ENCODE measurements at regions not wholly inside any gene's neighbourhood (a gene's known extent, or its start where the extent isn't known, plus 50 kb on each side); places are given as distances from the start of the nearest gene placed in this dataset.

- H3K27me3 ChIP-seq (ENCODE audit: control insufficient read depth in 1 of 2, insufficient read depth in 2 of 2, low read length in 2 of 2), result no peaks in the 10 kb centered on the region
- no peak overlapping the region for H3K4me3 ChIP-seq (ENCODE audit: low read depth in 1 of 2, low read length in 2 of 2)
- no peaks in the 10 kb centered on the region for H3K4me1 ChIP-seq (ENCODE audit: insufficient read depth, low read length)
- H3K36me3 ChIP-seq (ENCODE audit: insufficient read depth, low read length), result no peaks in the 10 kb centered on the region
- no peaks in the 10 kb centered on the region for H3K9me3 ChIP-seq (ENCODE audit: low read length)
- H3K27ac ChIP-seq (ENCODE audit: low read depth, low read length), result no peak overlapping the region
- no peak overlapping the region for H3K9ac ChIP-seq (ENCODE audit: low read length)
These were observed 111.3 kb upstream of the KCNN2 start for GRCh38 chr5:114250536-114250935.

- H3K4me1 ChIP-seq (ENCODE audit: insufficient read depth, low read length), result no peaks in the 10 kb centered on the region
These were observed 109.6 kb upstream of the KCNN2 start for GRCh38 chr5:114252226-114252625.

GRCh38 chr5:114255260-114255659, 106.6 kb upstream of the KCNN2 start:
- H3K27me3 ChIP-seq (ENCODE audit: control insufficient read depth in 1 of 2, insufficient read depth in 2 of 2, low read length in 2 of 2), result no peaks in the 10 kb centered on the region
- H3K36me3 ChIP-seq (ENCODE audit: insufficient read depth, low read length), result no peaks in the 10 kb centered on the region
- H3K9me3 ChIP-seq (ENCODE audit: low read length), result no peaks in the 10 kb centered on the region
- H3K27ac ChIP-seq (ENCODE audit: low read depth, low read length), result no peak overlapping the region
- H3K4me3 ChIP-seq (ENCODE audit: low read depth in 1 of 2, low read length in 2 of 2), result no peak overlapping the region
- no peaks in the 10 kb centered on the region for H3K4me1 ChIP-seq (ENCODE audit: insufficient read depth, low read length)
- no peak overlapping the region for H3K9ac ChIP-seq (ENCODE audit: low read length)

More at GRCh38 chr5:114252226-114252625, 109.6 kb upstream of the KCNN2 start:
- Histone ChIP-seq H3K27ac (ENCODE audit: low read depth, low read length) (no peak overlapping the region), H3K4me3 (ENCODE audit: low read depth in 1 of 2, low read length in 2 of 2) (no peak overlapping the region), H3K36me3 (ENCODE audit: insufficient read depth, low read length) (no peaks in the 10 kb centered on the region), H3K9ac (ENCODE audit: low read length) (no peak overlapping the region), H3K27me3 (ENCODE audit: control insufficient read depth in 1 of 2, insufficient read depth in 2 of 2, low read length in 2 of 2) (no peaks in the 10 kb centered on the region), H3K9me3 (ENCODE audit: low read length) (no peaks in the 10 kb centered on the region)

GRCh38 chr5:114261989-114262388, 99.9 kb upstream of the KCNN2 start:
- H3K9me3 ChIP-seq (ENCODE audit: low read length), result no peaks in the 10 kb centered on the region
- H3K4me1 ChIP-seq (ENCODE audit: insufficient read depth, low read length), result no peaks in the 10 kb centered on the region
- no peak overlapping the region for H3K27ac ChIP-seq (ENCODE audit: low read depth, low read length)
- H3K36me3 ChIP-seq (ENCODE audit: insufficient read depth, low read length), result no peaks in the 10 kb centered on the region
- H3K4me3 ChIP-seq (ENCODE audit: low read depth in 1 of 2, low read length in 2 of 2), result no peak overlapping the region
- no peaks in the 10 kb centered on the region for H3K27me3 ChIP-seq (ENCODE audit: control insufficient read depth in 1 of 2, insufficient read depth in 2 of 2, low read length in 2 of 2)
- no peak overlapping the region for H3K9ac ChIP-seq (ENCODE audit: low read length)

GRCh38 chr5:114265432-114266060, 96.3 kb upstream of the KCNN2 start:
- Histone ChIP-seq H3K36me3 (ENCODE audit: insufficient read depth, low read length) (no peaks in the 10 kb centered on the region), H3K9ac (ENCODE audit: low read length) (no peak overlapping the region), H3K27me3 (ENCODE audit: control insufficient read depth in 1 of 2, insufficient read depth in 2 of 2, low read length in 2 of 2) (no peaks in the 10 kb centered on the region), H3K4me1 (ENCODE audit: insufficient read depth, low read length) (no peaks in the 10 kb centered on the region), H3K9me3 (ENCODE audit: low read length) (no peaks in the 10 kb centered on the region), H3K4me3 (ENCODE audit: low read depth in 1 of 2, low read length in 2 of 2) (no peak overlapping the region), H3K27ac (ENCODE audit: low read depth, low read length) (no peak overlapping the region)

- no peaks in the 10 kb centered on the region for H3K27me3 ChIP-seq (ENCODE audit: control insufficient read depth in 1 of 2, insufficient read depth in 2 of 2, low read length in 2 of 2)
- no peak overlapping the region for H3K9ac ChIP-seq (ENCODE audit: low read length)
- no peaks in the 10 kb centered on the region for H3K36me3 ChIP-seq (ENCODE audit: insufficient read depth, low read length)
- no peaks in the 10 kb centered on the region for H3K4me1 ChIP-seq (ENCODE audit: insufficient read depth, low read length)
- H3K9me3 ChIP-seq (ENCODE audit: low read length), result no peaks in the 10 kb centered on the region
- no peak overlapping the region for H3K27ac ChIP-seq (ENCODE audit: low read depth, low read length)
- H3K4me3 ChIP-seq (ENCODE audit: low read depth in 1 of 2, low read length in 2 of 2), result no peak overlapping the region
These were observed 95.5 kb upstream of the KCNN2 start for GRCh38 chr5:114266374-114266773.

GRCh38 chr5:114296191-114296590, 65.7 kb upstream of the KCNN2 start:
- Histone ChIP-seq H3K9ac (ENCODE audit: low read length) (no peak overlapping the region), H3K27ac (ENCODE audit: low read depth, low read length) (no peak overlapping the region), H3K4me3 (ENCODE audit: low read depth in 1 of 2, low read length in 2 of 2) (no peak overlapping the region), H3K36me3 (ENCODE audit: insufficient read depth, low read length) (no peaks in the 10 kb centered on the region), H3K27me3 (ENCODE audit: control insufficient read depth in 1 of 2, insufficient read depth in 2 of 2, low read length in 2 of 2) (no peaks in the 10 kb centered on the region), H3K9me3 (ENCODE audit: low read length) (no peaks in the 10 kb centered on the region), H3K4me1 (ENCODE audit: insufficient read depth, low read length) (no peaks in the 10 kb centered on the region)

GRCh38 chr5:114297915-114298314, 64.0 kb upstream of the KCNN2 start:
- H3K36me3 ChIP-seq (ENCODE audit: insufficient read depth, low read length), result no peaks in the 10 kb centered on the region
- no peak overlapping the region for H3K4me3 ChIP-seq (ENCODE audit: low read depth in 1 of 2, low read length in 2 of 2)
- no peak overlapping the region for H3K9ac ChIP-seq (ENCODE audit: low read length)
- H3K27ac ChIP-seq (ENCODE audit: low read depth, low read length), result no peak overlapping the region
- H3K9me3 ChIP-seq (ENCODE audit: low read length), result no peaks in the 10 kb centered on the region
- H3K4me1 ChIP-seq (ENCODE audit: insufficient read depth, low read length), result no peaks in the 10 kb centered on the region
- no peaks in the 10 kb centered on the region for H3K27me3 ChIP-seq (ENCODE audit: control insufficient read depth in 1 of 2, insufficient read depth in 2 of 2, low read length in 2 of 2)

- Histone ChIP-seq H3K36me3 (ENCODE audit: insufficient read depth, low read length) (no peaks in the 10 kb centered on the region), H3K27me3 (ENCODE audit: control insufficient read depth in 1 of 2, insufficient read depth in 2 of 2, low read length in 2 of 2) (no peaks in the 10 kb centered on the region), H3K27ac (ENCODE audit: low read depth, low read length) (no peak overlapping the region), H3K9ac (ENCODE audit: low read length) (no peak overlapping the region), H3K4me1 (ENCODE audit: insufficient read depth, low read length) (no peaks in the 10 kb centered on the region), H3K9me3 (ENCODE audit: low read length) (no peaks in the 10 kb centered on the region), H3K4me3 (ENCODE audit: low read depth in 1 of 2, low read length in 2 of 2) (no peak overlapping the region)
These were observed 56.3 kb upstream of the KCNN2 start for GRCh38 chr5:114305402-114306207.

GRCh38 chr5:114308017-114308416, 53.9 kb upstream of the KCNN2 start:
- no peak overlapping the region for H3K4me3 ChIP-seq (ENCODE audit: low read depth in 1 of 2, low read length in 2 of 2)
- no peaks in the 10 kb centered on the region for H3K36me3 ChIP-seq (ENCODE audit: insufficient read depth, low read length)
- H3K27me3 ChIP-seq (ENCODE audit: control insufficient read depth in 1 of 2, insufficient read depth in 2 of 2, low read length in 2 of 2), result no peaks in the 10 kb centered on the region
- H3K27ac ChIP-seq (ENCODE audit: low read depth, low read length), result no peak overlapping the region
- H3K9me3 ChIP-seq (ENCODE audit: low read length), result no peaks in the 10 kb centered on the region
- H3K9ac ChIP-seq (ENCODE audit: low read length), result no peak overlapping the region
- H3K4me1 ChIP-seq (ENCODE audit: insufficient read depth, low read length), result no peaks in the 10 kb centered on the region

- Histone ChIP-seq H3K9me3 (ENCODE audit: low read length) (no peaks in the 10 kb centered on the region), H3K27me3 (ENCODE audit: control insufficient read depth in 1 of 2, insufficient read depth in 2 of 2, low read length in 2 of 2) (no peaks in the 10 kb centered on the region), H3K4me3 (ENCODE audit: low read depth in 1 of 2, low read length in 2 of 2) (no peak overlapping the region), H3K9ac (ENCODE audit: low read length) (no peak overlapping the region), H3K4me1 (ENCODE audit: insufficient read depth, low read length) (no peaks in the 10 kb centered on the region), H3K27ac (ENCODE audit: low read depth, low read length) (no peak overlapping the region), H3K36me3 (ENCODE audit: insufficient read depth, low read length) (no peaks in the 10 kb centered on the region)
These were observed 53.4 kb upstream of the KCNN2 start for GRCh38 chr5:114308508-114308907.

GRCh38 chr5:114310666-114311065, 51.2 kb upstream of the KCNN2 start:
- H3K9me3 ChIP-seq (ENCODE audit: low read length), result no peaks in the 10 kb centered on the region
- H3K4me3 ChIP-seq (ENCODE audit: low read depth in 1 of 2, low read length in 2 of 2), result no peak overlapping the region
- no peaks in the 10 kb centered on the region for H3K27me3 ChIP-seq (ENCODE audit: control insufficient read depth in 1 of 2, insufficient read depth in 2 of 2, low read length in 2 of 2)
- H3K4me1 ChIP-seq (ENCODE audit: insufficient read depth, low read length), result no peaks in the 10 kb centered on the region
- no peaks in the 10 kb centered on the region for H3K36me3 ChIP-seq (ENCODE audit: insufficient read depth, low read length)
- H3K9ac ChIP-seq (ENCODE audit: low read length), result no peak overlapping the region
- H3K27ac ChIP-seq (ENCODE audit: low read depth, low read length), result no peak overlapping the region
